A549 (cell line): ENCODE measurements at regions not wholly inside any gene's neighbourhood (a gene's known extent, or its start where the extent isn't known, plus 50 kb on each side); places are given as distances from the start of the nearest gene placed in this dataset.

Experiments used
- ATAC-seq, 2 experiments: fragments of 200-7000 bp in 1 of 2; fragments of >200 bp in 1 of 2; cut with Nextera tagmentation in 1 of 2; cut with Tn5 transposase in 1 of 2; 3 replicates each; pipeline versions ENCODE4 v1.8.0 to v1.9.1; 2018 to 2020; ENCODE audit warnings: mild to moderate bottlenecking in 1 of 2, moderate library complexity in 1 of 2
- CTCF ChIA-PET: fragments of 300-600 bp; sonication (Branson Sonifier 250); formaldehyde crosslinking; extraction: SDS; loops from one replicate; lab custom pipeline; 2021; ENCODE audit warnings: antibody characterized with exemption, inconsistent platforms; lab: Yijun Ruan, JAX
- POLR2A ChIA-PET: fragments of 350-600 bp; formaldehyde crosslinking; extraction: SDS; loops from one replicate; lab custom pipeline; 2021; ENCODE audit warnings: antibody characterized with exemption, inconsistent platforms; lab: Yijun Ruan, JAX
- DNase-seq, 2 experiments: peaks; one replicate each; pipeline versions ENCODE4 v3.0.0 to v3.0.0-alpha.2; 2011 to 2016; ENCODE audit warnings: low read depth in 1 of 2, low spot score in 1 of 2
- FAIRE-seq: peaks from 2 replicates; lab custom pipeline; 2011; peaks lifted over from hg19 to GRCh38; lab: Jason Lieb, UNC
- H3K27ac ChIP-seq, 2 experiments: fragments of >200 bp; sonication (Bioruptor Twin); formaldehyde crosslinking; 3 replicates each; pipeline ENCODE4 v1.5.1; 2016 to 2017
- H3K4me1 ChIP-seq: fragments of >200 bp; sonication (Bioruptor Twin); formaldehyde crosslinking; 3 replicates; pipeline ENCODE4 v1.6.1; 2016
- H3K4me2 ChIP-seq: fragments of >200 bp; sonication (Bioruptor Twin); formaldehyde crosslinking; 3 replicates; pipeline ENCODE4 v1.6.1; 2016
- H3K4me3 ChIP-seq: fragments of >200 bp; sonication (Bioruptor Twin); formaldehyde crosslinking; 3 replicates; pipeline ENCODE4 v1.5.1; 2016
- H3K9me3 ChIP-seq: fragments of >200 bp; sonication (Bioruptor Twin); formaldehyde crosslinking; 3 replicates; pipeline ENCODE4 v1.6.1; 2016
- CEBPB ChIP-seq, 2 experiments: fragments of >200 bp in 1 of 2; sonication (Bioruptor Twin) in 1 of 2; formaldehyde crosslinking in 1 of 2; IDR thresholded peaks; 2 replicates each; pipeline ENCODE4 v1.6.1; 2012 to 2016
- EHMT2 ChIP-seq: fragments of 200-600 bp; sonication (generic); IDR thresholded peaks from 2 replicates; pipeline ENCODE4 v1.6.1; 2016; ENCODE audit warnings: antibody characterized with exemption, low read depth, mild to moderate bottlenecking, moderate library complexity
- ELK1 ChIP-seq: fragments of 150-350 bp; IDR thresholded peaks from 2 replicates; pipeline ENCODE4 v1.6.1; 2014; ENCODE audit warnings: low read depth, mild to moderate bottlenecking, low read length
- ESRRA ChIP-seq: fragments of 150-350 bp; IDR thresholded peaks from 2 replicates; pipeline ENCODE4 v1.6.1; 2014; ENCODE audit warnings: mild to moderate bottlenecking, low read length, borderline replicate concordance
- FOSL2 ChIP-seq, 2 experiments: fragments of 450-650 bp in 1 of 2; fragments of >200 bp in 1 of 2; sonication (Bioruptor Twin) in 1 of 2; formaldehyde crosslinking; IDR thresholded peaks; 2 replicates each; pipeline versions ENCODE4 v1.5.0 to v1.6.1; 2016 to 2020; ENCODE audit warnings: mild to moderate bottlenecking in 1 of 2, moderate library complexity in 1 of 2
- HEYL ChIP-seq: fragments of 250-450 bp; sonication (Bioruptor Pico); IDR thresholded peaks from 2 replicates; pipeline ENCODE4 v1.8.0; 2021; ENCODE audit warnings: mild to moderate bottlenecking, moderate library complexity
- HMGXB4 ChIP-seq: fragments of 250-450 bp; sonication (Bioruptor Pico); IDR thresholded peaks from 2 replicates; pipeline ENCODE4 v1.5.0; 2021; ENCODE audit warnings: mild to moderate bottlenecking, moderate library complexity, borderline replicate concordance
- HOXB13 ChIP-seq: fragments of 250-450 bp; sonication (Bioruptor Pico); IDR thresholded peaks from 2 replicates; pipeline ENCODE4 v1.5.0; 2020; ENCODE audit warnings: low read depth, mild to moderate bottlenecking, moderate library complexity
- JUNB ChIP-seq: fragments of >200 bp; sonication (Bioruptor Twin); formaldehyde crosslinking; IDR thresholded peaks from 2 replicates; pipeline ENCODE4 v1.6.1; 2016
- KDM5A ChIP-seq: fragments of 200-600 bp; sonication (generic); IDR thresholded peaks from 2 replicates; pipeline ENCODE4 v1.6.1; 2016; ENCODE audit warnings: antibody characterized with exemption, mild to moderate bottlenecking
- MAX ChIP-seq: IDR thresholded peaks from 2 replicates; pipeline ENCODE4 v1.6.1; 2012
- MAZ ChIP-seq: fragments of 150-350 bp; IDR thresholded peaks from 2 replicates; pipeline ENCODE4 v1.6.1; 2014; ENCODE audit warnings: antibody characterized with exemption, low read depth, low read length, borderline replicate concordance
- MYC ChIP-seq: IDR thresholded peaks from 2 replicates; pipeline ENCODE4 v1.6.1; 2012; ENCODE audit warnings: mild to moderate bottlenecking, inconsistent platforms, low read length, improper control_type of control experiment, borderline replicate concordance
- NFE2L2 ChIP-seq: fragments of 150-350 bp; conservative IDR thresholded peaks from 2 replicates; pipeline ENCODE4 v1.6.1; 2014; ENCODE audit warnings: low read length
- NPAS2 ChIP-seq: fragments of 250-450 bp; sonication (Bioruptor Pico); IDR thresholded peaks from 2 replicates; pipeline ENCODE4 v1.8.0; 2022; ENCODE audit warnings: mild to moderate bottlenecking, moderate library complexity, borderline replicate concordance
- POLR2AphosphoS2 ChIP-seq: conservative IDR thresholded peaks from 2 replicates; pipeline ENCODE4 v1.6.1; 2012; ENCODE audit warnings: low read length, improper control_type of control experiment, inconsistent platforms
- RAD21 ChIP-seq, 2 experiments: fragments of >200 bp in 1 of 2; sonication (Bioruptor Twin) in 1 of 2; formaldehyde crosslinking in 1 of 2; IDR thresholded peaks in 1 of 2; conservative IDR thresholded peaks in 1 of 2; 2 replicates in 1 of 2; 3 replicates in 1 of 2; pipeline ENCODE4 v1.6.1; 2012 to 2018; ENCODE audit warnings: inconsistent platforms in 1 of 2
- RCOR1 ChIP-seq: fragments of 150-350 bp; IDR thresholded peaks from 2 replicates; pipeline ENCODE4 v1.6.1; 2014; ENCODE audit warnings: antibody characterized with exemption, low read length, low read depth
- REST ChIP-seq: fragments of 200-600 bp; sonication (generic); IDR thresholded peaks from 2 replicates; pipeline ENCODE4 v1.6.1; 2016; ENCODE audit warnings: antibody characterized with exemption, mild to moderate bottlenecking, moderate library complexity
- SMC3 ChIP-seq: fragments of >200 bp; sonication (Bioruptor Twin); formaldehyde crosslinking; IDR thresholded peaks from 3 replicates; pipeline ENCODE4 v1.6.1; 2018; ENCODE audit warnings: inconsistent platforms
- ZFP36 ChIP-seq: fragments of 450-650 bp; IDR thresholded peaks from 2 replicates; pipeline ENCODE4 v1.6.1; 2014; ENCODE audit warnings: borderline replicate concordance; ENCODE audit not compliant: partially characterized antibody
- ZSCAN20 ChIP-seq: fragments of 250-450 bp; sonication (Bioruptor Pico); IDR thresholded peaks from 2 replicates; pipeline ENCODE4 v1.8.0; 2022; ENCODE audit warnings: mild to moderate bottlenecking, moderate library complexity
- WGBS: methylation state at CpG from one replicate; pipeline ENCODE4 v1.1.6; 2017; ENCODE audit errors: missing lambda C conversion rate; 5-methylcytosine and 5-hydroxymethylcytosine counted together

- WGBS, result 0% methylated on average over 1 of the region's 1 CpG
- peaks cover 3% of the 10 kb centered on the region; the same call in 2 of the 3 replicates for H3K9me3 ChIP-seq
- ATAC-seq (no peak), FAIRE-seq (no peak), DNase-seq (no peak)
- ChIA-PET POLR2A (no interaction called here), CTCF (no interaction called here)
- H3K4me1 ChIP-seq, result no peaks in the 10 kb centered on the region
- H3K27ac ChIP-seq, result no peak overlapping the region
- no peak overlapping the region for H3K4me2 ChIP-seq
- no peak for TF ChIP-seq JUNB
- TF ChIP-seq CEBPB (IDR thresholded peaks at IDR 0.05), result no peak
- TF ChIP-seq MYC, result no peak
- H3K4me3 ChIP-seq, result no peak overlapping the region
These were observed 179.6 kb downstream of the FZD1 start for GRCh38 chr7:91443862-91444261.

- no peak overlapping the region for H3K27ac ChIP-seq
- CTCF ChIA-PET, result no interaction called here
- H3K4me3 ChIP-seq, result no peak overlapping the region
- WGBS, result 7% methylated on average over 1 of the region's 1 CpG
- H3K4me1 ChIP-seq, result no peaks in the 10 kb centered on the region
- ATAC-seq, result no peak
- TF ChIP-seq HOXB13 (CRISPR knock-in tag), result no peak
- TF ChIP-seq NFE2L2, result no peak
- TF ChIP-seq RCOR1, result no peak
- TF ChIP-seq ZSCAN20 (CRISPR knock-in tag), result no peak
- no peak for TF ChIP-seq EHMT2
- no peak for TF ChIP-seq FOSL2 (IDR thresholded peaks at IDR 0.05)
- no peak for TF ChIP-seq FOSL2 (CRISPR knock-in tag; IDR thresholded peaks at IDR 0.05)
- TF ChIP-seq ELK1, result no peak
- no peak for TF ChIP-seq ESRRA
- no peak for TF ChIP-seq KDM5A
- TF ChIP-seq REST, result no peak
- no peak for TF ChIP-seq POLR2AphosphoS2
- no peak for TF ChIP-seq SMC3
- no peak for TF ChIP-seq MAZ
- no peak for TF ChIP-seq NPAS2 (CRISPR knock-in tag)
- no peak for TF ChIP-seq ZFP36
- no peak for TF ChIP-seq MYC
- TF ChIP-seq HMGXB4, result no peak
- TF ChIP-seq MAX, result no peak
- TF ChIP-seq RAD21 (conservative IDR thresholded peaks at IDR 0.05 in 1 of 2, IDR thresholded peaks at IDR 0.05 in 1 of 2), result no peak
- no peak for TF ChIP-seq HEYL (CRISPR knock-in tag)
- TF ChIP-seq, all 56 proteins: peak for 0
- DNase-seq, result no peak
- no peak overlapping the region for H3K4me2 ChIP-seq
- POLR2A ChIA-PET, result no interaction called here
- no peak for FAIRE-seq
- H3K9me3 ChIP-seq, result no peaks in the 10 kb centered on the region
These were observed 182.6 kb downstream of the FZD1 start for GRCh38 chr7:91446819-91447218.
